ENCODE measurements at regions not wholly inside any gene's neighbourhood (a gene's known extent, or its start where the extent isn't known, plus 50 kb on each side); places are given as distances from the start of the nearest gene placed in this dataset.

DNA sequence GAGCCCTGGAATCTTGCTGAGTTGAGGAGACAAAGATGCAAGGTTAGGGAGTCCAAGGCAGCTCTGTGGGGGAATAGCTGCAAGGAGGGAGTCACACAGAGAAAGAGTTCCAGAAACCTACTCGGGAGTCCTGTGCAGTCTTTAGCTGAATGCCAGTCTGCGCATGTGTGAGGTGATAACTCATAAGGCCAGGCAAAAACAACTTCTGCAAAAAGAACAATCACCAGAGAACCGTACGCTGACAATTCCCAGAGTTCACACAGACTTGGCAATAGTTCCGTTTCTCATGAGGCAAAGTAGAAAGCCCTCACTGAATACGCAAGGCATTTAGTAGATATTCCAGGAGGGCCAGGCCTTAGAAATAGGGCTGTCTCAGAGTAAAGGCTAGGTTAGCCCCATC lies 135.2 kb upstream of the TAB2 start:
- Histone ChIP-seq H3K4me3 (ENCODE audit: low read depth, low read length) (no peak overlapping the region), H3K27me3 (ENCODE audit: control insufficient read depth, insufficient read depth, low read length) (no peaks in the 10 kb centered on the region), H3K36me3 (ENCODE audit: control insufficient read depth, insufficient read depth, low read length) (no peaks in the 10 kb centered on the region), H3K9me3 (ENCODE audit: control insufficient read depth, insufficient read depth, low read depth, low read length) (peaks cover 6% of the 10 kb centered on the region; the same call in 1 of the 2 replicates), H3K9ac (ENCODE audit: low read length) (no peak overlapping the region), H3K4me1 (ENCODE audit: control insufficient read depth, insufficient read depth, low read length) (no peaks in the 10 kb centered on the region), H3K27ac (ENCODE audit: low read depth, low read length) (no peak overlapping the region)

DNA sequence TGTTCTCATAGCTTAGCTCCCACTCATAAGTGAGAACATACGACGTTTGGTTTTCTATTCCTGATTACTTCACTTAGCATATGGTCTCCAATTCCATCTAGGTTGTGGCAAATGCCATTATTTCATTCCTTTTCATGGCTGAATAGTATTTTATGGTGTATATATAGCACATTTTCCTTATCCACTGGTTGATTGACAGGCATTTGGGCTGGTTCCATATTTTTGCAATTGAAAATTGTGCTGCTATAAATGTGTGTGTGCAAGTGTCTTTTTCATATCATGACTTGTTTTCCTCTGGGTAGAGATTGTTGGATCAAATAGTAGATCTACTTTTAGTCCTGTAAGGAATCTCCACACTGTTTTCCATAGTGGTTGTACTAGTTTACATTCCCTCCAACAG lies 133.0 kb upstream of the TAB2 start:
- Histone ChIP-seq H3K27ac (ENCODE audit: low read depth, low read length) (no peak overlapping the region), H3K4me1 (ENCODE audit: control insufficient read depth, insufficient read depth, low read length) (no peaks in the 10 kb centered on the region), H3K4me3 (ENCODE audit: low read depth, low read length) (no peak overlapping the region), H3K36me3 (ENCODE audit: control insufficient read depth, insufficient read depth, low read length) (no peaks in the 10 kb centered on the region), H3K9ac (ENCODE audit: low read length) (no peak overlapping the region), H3K27me3 (ENCODE audit: control insufficient read depth, insufficient read depth, low read length) (no peaks in the 10 kb centered on the region), H3K9me3 (ENCODE audit: control insufficient read depth, insufficient read depth, low read depth, low read length) (peaks cover 6% of the 10 kb centered on the region; the same call in 1 of the 2 replicates)

DNA sequence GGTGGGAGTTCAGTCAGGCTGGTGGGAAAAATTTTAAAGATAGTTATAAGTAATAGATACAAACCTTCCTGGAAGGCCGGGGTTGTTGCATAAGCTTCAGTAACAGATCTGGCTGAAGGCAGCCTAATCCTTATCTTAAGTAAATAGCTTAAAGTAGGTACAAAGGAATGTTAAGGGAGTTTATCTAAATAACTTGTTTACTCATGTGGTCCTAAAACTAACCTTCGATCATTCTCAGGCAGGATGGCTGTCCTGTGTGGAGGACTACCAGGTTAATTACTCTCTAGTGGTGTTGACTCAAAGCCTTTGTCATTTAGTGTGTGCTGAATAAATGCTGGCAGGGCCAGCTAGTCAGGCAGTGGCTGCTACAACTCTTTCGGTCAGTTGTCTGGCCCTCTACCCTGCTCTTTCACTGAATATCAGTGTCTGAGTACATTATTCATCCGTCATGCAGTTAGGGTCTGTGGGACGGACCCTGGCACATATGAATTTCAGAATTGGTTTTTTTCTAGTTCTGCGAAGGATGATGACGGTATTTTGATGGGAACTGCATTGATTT lies 131.6 kb upstream of the TAB2 start:
- Histone ChIP-seq H3K27me3 (ENCODE audit: control insufficient read depth, insufficient read depth, low read length) (no peaks in the 10 kb centered on the region), H3K36me3 (ENCODE audit: control insufficient read depth, insufficient read depth, low read length) (no peaks in the 10 kb centered on the region), H3K27ac (ENCODE audit: low read depth, low read length) (no peak overlapping the region), H3K4me1 (ENCODE audit: control insufficient read depth, insufficient read depth, low read length) (no peaks in the 10 kb centered on the region), H3K9ac (ENCODE audit: low read length) (no peak overlapping the region), H3K9me3 (ENCODE audit: control insufficient read depth, insufficient read depth, low read depth, low read length) (peaks cover 6% of the 10 kb centered on the region; the same call in 1 of the 2 replicates), H3K4me3 (ENCODE audit: low read depth, low read length) (no peak overlapping the region)

DNA sequence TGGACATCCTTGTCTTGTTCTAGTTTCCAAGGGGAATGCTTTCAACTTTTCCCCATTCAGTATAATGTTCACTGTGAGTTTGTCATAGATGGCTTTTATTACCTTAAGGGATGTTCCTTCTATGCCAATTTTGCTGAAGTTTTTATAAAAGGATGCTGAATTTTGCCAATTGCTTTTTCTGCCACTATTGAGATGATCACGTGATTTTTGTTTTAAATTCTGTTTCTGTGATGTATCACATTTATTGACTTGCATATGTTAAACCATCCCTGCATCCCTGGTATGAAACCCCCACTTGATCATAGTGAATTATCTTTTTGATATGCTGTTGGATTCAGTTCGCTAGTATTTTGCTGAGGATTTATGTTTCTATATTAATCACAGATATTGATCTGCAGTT lies 130.6 kb upstream of the TAB2 start:
- no peaks in the 10 kb centered on the region for H3K36me3 ChIP-seq (ENCODE audit: control insufficient read depth, insufficient read depth, low read length)
- H3K4me1 ChIP-seq (ENCODE audit: control insufficient read depth, insufficient read depth, low read length), result no peaks in the 10 kb centered on the region
- no peaks in the 10 kb centered on the region for H3K27me3 ChIP-seq (ENCODE audit: control insufficient read depth, insufficient read depth, low read length)
- H3K9ac ChIP-seq (ENCODE audit: low read length), result no peak overlapping the region
- no peak overlapping the region for H3K4me3 ChIP-seq (ENCODE audit: low read depth, low read length)
- H3K27ac ChIP-seq (ENCODE audit: low read depth, low read length), result no peak overlapping the region
- peaks cover 6% of the 10 kb centered on the region; the same call in 1 of the 2 replicates for H3K9me3 ChIP-seq (ENCODE audit: control insufficient read depth, insufficient read depth, low read depth, low read length)

DNA sequence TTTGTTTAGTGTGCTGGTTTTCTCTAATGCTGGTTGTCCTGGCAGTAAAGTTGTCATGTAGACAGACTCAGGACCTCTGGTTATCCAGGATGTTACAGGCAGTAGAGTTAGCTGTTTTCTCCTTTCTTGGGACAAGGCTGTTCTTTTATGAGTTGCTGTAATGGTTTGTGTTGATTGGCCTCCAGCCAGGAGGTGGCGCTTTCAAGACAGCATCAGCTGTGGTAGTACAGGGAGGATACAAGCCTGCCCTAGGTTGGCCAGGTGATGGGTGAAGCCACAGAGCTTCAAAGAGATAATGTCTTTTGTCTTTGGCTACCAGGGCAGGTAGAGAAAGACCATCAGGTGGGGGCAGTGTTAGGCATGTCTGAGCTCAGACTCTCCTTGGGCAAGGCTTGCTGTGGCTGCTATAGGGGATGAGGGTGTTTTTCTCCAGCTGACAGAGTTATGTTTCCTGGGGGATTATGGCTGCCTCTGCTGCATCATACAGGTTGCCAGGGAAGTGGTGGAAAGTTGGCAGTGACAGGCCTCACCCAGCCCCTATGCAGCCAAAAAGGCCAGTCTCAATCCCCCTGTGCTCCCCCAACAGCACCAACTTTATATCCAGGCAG lies 127.2 kb upstream of the TAB2 start:
- Histone ChIP-seq H3K27me3 (ENCODE audit: control insufficient read depth, insufficient read depth, low read length) (no peaks in the 10 kb centered on the region), H3K27ac (ENCODE audit: low read depth, low read length) (no peak overlapping the region)

DNA sequence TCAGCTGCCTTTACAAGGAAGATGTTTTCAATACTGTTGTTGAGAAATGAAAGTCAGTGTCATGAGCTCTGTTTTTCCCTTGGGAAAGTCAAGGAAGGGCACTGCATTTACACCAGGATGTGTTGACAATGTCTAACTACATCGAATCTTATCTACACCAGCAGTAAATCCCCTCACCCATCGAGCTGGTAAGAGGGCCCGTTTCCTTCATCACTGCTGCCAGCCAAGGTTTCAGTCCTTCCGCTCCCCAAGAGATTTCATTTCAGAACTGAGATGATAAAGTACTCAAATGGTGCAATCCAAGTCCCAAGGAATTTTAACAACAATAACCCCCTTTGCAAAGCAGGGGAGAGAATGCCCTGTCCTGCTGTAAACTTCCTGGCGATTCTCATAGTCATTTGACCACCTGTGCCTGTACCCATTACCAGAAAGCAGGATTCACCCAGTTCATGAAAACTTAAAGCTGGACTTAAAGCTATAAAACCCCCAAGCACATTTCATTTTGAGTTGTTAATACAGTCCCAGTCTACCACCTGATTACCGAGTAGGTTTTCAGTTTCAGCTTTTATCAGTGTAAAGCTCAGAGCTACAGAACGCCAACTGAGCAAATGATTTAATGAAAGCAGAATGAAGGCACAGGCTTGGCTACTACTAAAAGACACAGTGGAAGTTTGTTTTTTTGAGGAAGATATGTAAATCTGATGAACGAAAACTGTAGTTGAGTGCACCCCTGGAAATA lies 122.5 kb upstream of the TAB2 start:
- no peaks in the 10 kb centered on the region for H3K9me3 ChIP-seq (ENCODE audit: control insufficient read depth, insufficient read depth, low read depth, low read length)
- H3K27ac ChIP-seq (ENCODE audit: low read depth, low read length), result no peak overlapping the region
- no peak overlapping the region for H3K4me3 ChIP-seq (ENCODE audit: low read depth, low read length)
- no peak overlapping the region for H3K9ac ChIP-seq (ENCODE audit: low read length)
- no peaks in the 10 kb centered on the region for H3K27me3 ChIP-seq (ENCODE audit: control insufficient read depth, insufficient read depth, low read length)
- H3K36me3 ChIP-seq (ENCODE audit: control insufficient read depth, insufficient read depth, low read length), result no peaks in the 10 kb centered on the region
- H3K4me1 ChIP-seq (ENCODE audit: control insufficient read depth, insufficient read depth, low read length), result no peaks in the 10 kb centered on the region

More for the DNA sequence above, 127.2 kb upstream of the TAB2 start:
- H3K4me1 ChIP-seq (ENCODE audit: control insufficient read depth, insufficient read depth, low read length), result no peaks in the 10 kb centered on the region
- no peak overlapping the region for H3K4me3 ChIP-seq (ENCODE audit: low read depth, low read length)
- H3K9me3 ChIP-seq (ENCODE audit: control insufficient read depth, insufficient read depth, low read depth, low read length), result no peaks in the 10 kb centered on the region
- H3K9ac ChIP-seq (ENCODE audit: low read length), result no peak overlapping the region
- no peaks in the 10 kb centered on the region for H3K36me3 ChIP-seq (ENCODE audit: control insufficient read depth, insufficient read depth, low read length)

GRCh38 chr6:149196091-149196490 lies 121.4 kb upstream of the TAB2 start:
- no peak overlapping the region for H3K4me3 ChIP-seq (ENCODE audit: low read depth, low read length)
- H3K4me1 ChIP-seq (ENCODE audit: control insufficient read depth, insufficient read depth, low read length), result no peaks in the 10 kb centered on the region
- no peaks in the 10 kb centered on the region for H3K36me3 ChIP-seq (ENCODE audit: control insufficient read depth, insufficient read depth, low read length)
- no peaks in the 10 kb centered on the region; the same call in 1 of the 2 replicates for H3K9me3 ChIP-seq (ENCODE audit: control insufficient read depth, insufficient read depth, low read depth, low read length)
- no peaks in the 10 kb centered on the region for H3K27me3 ChIP-seq (ENCODE audit: control insufficient read depth, insufficient read depth, low read length)
- no peak overlapping the region for H3K9ac ChIP-seq (ENCODE audit: low read length)
- H3K27ac ChIP-seq (ENCODE audit: low read depth, low read length), result no peak overlapping the region

GRCh38 chr6:149197482-149197881 lies 120.0 kb upstream of the TAB2 start:
- Histone ChIP-seq H3K4me1 (ENCODE audit: control insufficient read depth, insufficient read depth, low read length) (peaks cover 3% of the 10 kb centered on the region; the same call in 1 of the 2 replicates), H3K36me3 (ENCODE audit: control insufficient read depth, insufficient read depth, low read length) (no peaks in the 10 kb centered on the region)

DNA sequence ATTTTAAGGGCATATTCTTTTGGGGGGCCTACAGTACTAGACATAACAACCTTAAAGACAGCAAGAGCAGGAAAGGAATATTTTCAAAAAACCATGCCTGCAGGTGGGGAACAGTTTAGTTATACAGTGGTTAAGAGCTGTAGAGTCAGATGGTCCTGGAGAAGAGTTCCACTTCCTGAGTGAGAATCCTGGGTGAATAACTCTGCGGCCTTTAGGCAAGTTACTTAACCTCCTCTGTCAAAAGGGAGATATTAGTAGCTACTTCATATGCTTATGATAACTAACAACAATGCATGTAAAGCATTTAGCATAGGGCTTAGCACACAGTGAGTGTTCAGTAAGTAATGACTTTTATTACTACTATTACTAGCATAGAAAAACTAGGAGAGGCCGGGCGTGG lies 119.2 kb upstream of the TAB2 start:
- Histone ChIP-seq H3K27me3 (ENCODE audit: control insufficient read depth, insufficient read depth, low read length) (no peaks in the 10 kb centered on the region), H3K4me3 (ENCODE audit: low read depth, low read length) (no peak overlapping the region), H3K36me3 (ENCODE audit: control insufficient read depth, insufficient read depth, low read length) (no peaks in the 10 kb centered on the region), H3K4me1 (ENCODE audit: control insufficient read depth, insufficient read depth, low read length) (peaks cover 3% of the 10 kb centered on the region; the same call in 1 of the 2 replicates), H3K9me3 (ENCODE audit: control insufficient read depth, insufficient read depth, low read depth, low read length) (no peaks in the 10 kb centered on the region; the same call in 1 of the 2 replicates), H3K27ac (ENCODE audit: low read depth, low read length) (no peak overlapping the region), H3K9ac (ENCODE audit: low read length) (no peak overlapping the region)

More at GRCh38 chr6:149197482-149197881, 120.0 kb upstream of the TAB2 start:
- no peaks in the 10 kb centered on the region for H3K27me3 ChIP-seq (ENCODE audit: control insufficient read depth, insufficient read depth, low read length)
- no peak overlapping the region for H3K4me3 ChIP-seq (ENCODE audit: low read depth, low read length)
- no peak overlapping the region for H3K9ac ChIP-seq (ENCODE audit: low read length)
- H3K9me3 ChIP-seq (ENCODE audit: control insufficient read depth, insufficient read depth, low read depth, low read length), result no peaks in the 10 kb centered on the region; the same call in 1 of the 2 replicates
- no peak overlapping the region for H3K27ac ChIP-seq (ENCODE audit: low read depth, low read length)

DNA sequence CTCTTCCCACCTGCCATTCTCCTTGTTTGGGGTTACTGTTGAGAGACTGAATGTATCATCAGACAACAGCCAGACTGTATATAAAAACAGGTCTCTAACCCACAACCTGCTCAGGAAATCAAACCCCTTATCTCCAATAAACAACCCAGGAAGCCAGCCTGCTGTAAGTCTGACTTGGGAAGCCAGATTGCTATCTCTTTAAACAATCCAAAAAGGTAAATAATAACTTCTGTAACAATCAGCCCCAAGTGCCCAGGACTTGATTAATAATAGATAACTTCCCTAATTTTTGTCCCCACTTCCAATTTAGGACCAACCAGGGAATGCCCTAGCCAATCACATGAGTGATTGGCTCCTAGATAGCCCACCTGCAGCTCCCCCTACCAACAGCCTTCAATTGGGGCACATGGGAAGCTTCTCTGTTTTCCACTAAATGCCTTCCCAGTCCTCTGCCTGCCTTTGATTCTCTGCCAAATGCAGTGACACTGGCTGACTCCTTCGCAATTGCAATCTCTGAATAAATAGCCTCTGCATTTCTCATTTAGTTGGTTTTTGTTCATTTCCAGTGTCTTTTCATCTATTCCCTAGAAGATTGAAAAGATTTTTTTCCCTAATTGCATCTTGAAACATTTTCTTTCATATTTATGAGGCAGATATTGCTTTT lies 117.1 kb upstream of the TAB2 start:
- no peak overlapping the region for H3K4me3 ChIP-seq (ENCODE audit: low read depth, low read length)
- no peak overlapping the region for H3K27ac ChIP-seq (ENCODE audit: low read depth, low read length)
- H3K4me1 ChIP-seq (ENCODE audit: control insufficient read depth, insufficient read depth, low read length), result peaks cover 3% of the 10 kb centered on the region; the same call in 1 of the 2 replicates
- no peaks in the 10 kb centered on the region; the same call in 1 of the 2 replicates for H3K9me3 ChIP-seq (ENCODE audit: control insufficient read depth, insufficient read depth, low read depth, low read length)
- no peaks in the 10 kb centered on the region for H3K36me3 ChIP-seq (ENCODE audit: control insufficient read depth, insufficient read depth, low read length)
- H3K27me3 ChIP-seq (ENCODE audit: control insufficient read depth, insufficient read depth, low read length), result no peaks in the 10 kb centered on the region
- no peak overlapping the region for H3K9ac ChIP-seq (ENCODE audit: low read length)
